Right lobe of liver (tissue), 6 donors: ENCODE measurements at regions not wholly inside any gene's neighbourhood (a gene's known extent, or its start where the extent isn't known, plus 50 kb on each side); places are given as distances from the start of the nearest gene placed in this dataset.

Experiments used
- ATAC-seq, 4 donors: fragments of 200-7000 bp; cut with Tn5 transposase; one replicate each; pipeline ENCODE4 v1.9.1; 2020; ENCODE audit warnings: mild to moderate bottlenecking in 4 of 4, moderate library complexity in 4 of 4
- DNase-seq, 3 donors: peaks; one replicate each; pipeline ENCODE4 v3.0.0-alpha.2; 2020
- H3K27ac ChIP-seq, 3 donors: fragments of 200-600 bp; one replicate each; pipeline ENCODE4 v1.8.0; 2022
- H3K27me3 ChIP-seq, 2 donors: fragments of 200-600 bp; one replicate each; pipeline ENCODE4 v1.8.0; 2022
- H3K36me3 ChIP-seq, 4 donors: fragments of 200-600 bp; sonication (generic) in 1 of 4; one replicate each; pipeline versions ENCODE4 v1.5.1 to v1.8.0; 2017 to 2022; ENCODE audit warnings: control low read depth in 1 of 4
- H3K4me1 ChIP-seq, 4 donors: fragments of 200-600 bp; sonication (generic) in 1 of 4; one replicate each; pipeline versions ENCODE4 v1.5.1 to v1.8.0; 2017 to 2022; ENCODE audit warnings: control low read depth in 1 of 4
- H3K4me3 ChIP-seq, 3 donors: fragments of 200-600 bp; one replicate each; pipeline ENCODE4 v1.8.0; 2022
- H3K9me3 ChIP-seq, 4 donors: fragments of 200-600 bp; sonication (generic) in 1 of 4; one replicate each; pipeline versions ENCODE4 v1.5.1 to v1.8.0; 2017 to 2022; ENCODE audit warnings: control low read depth in 1 of 4
- POLR2A ChIP-seq: fragments of 450-650 bp; IDR thresholded peaks from one replicate; pipeline ENCODE4 v1.6.1; 2017; ENCODE audit warnings: antibody characterized with exemption, mild to moderate bottlenecking
- WGBS: methylation state at CpG from one replicate; pipeline ENCODE4 v1.1.6; 2018; ENCODE audit warnings: low coverage, low lambda C conversion rate; ENCODE audit not compliant: insufficient coverage; ENCODE audit errors: missing lambda C conversion rate; 5-methylcytosine and 5-hydroxymethylcytosine counted together
- intact Hi-C, 2 donors: fragments of 100-400 bp; cut with DNase I; formaldehyde crosslinking; loops; one replicate each; pipeline versions ENCODE4 v1.11.2 to v1.14.1; 2022
- TF ChIP-seq, protein P1 (sequence below), 4 donors: fragments of 200-600 bp in 3 of 4; fragments of 450-650 bp in 1 of 4; IDR thresholded peaks; one replicate each; pipeline versions ENCODE4 v1.5.1 to v1.8.0; 2016 to 2022; ENCODE audit warnings: antibody characterized with exemption in 4 of 4, mild to moderate bottlenecking in 2 of 4
- donor health status: DM: no; HTN: yes; CAD: no.
- donor health status: DM: no; HTN: no; CAD: no.
- donor health status: DM: no; HTN: no; CAD: no.
- donor health status: DM: no; HTN: yes; CAD: no.
- donor health status: DM: no; HTN: yes; CAD: no.

- Histone ChIP-seq H3K36me3 (no peaks in the 10 kb centered on the region), H3K9me3 (no peaks in the 10 kb centered on the region), H3K27ac (no peak overlapping the region), H3K4me1 (no peaks in the 10 kb centered on the region), H3K4me3 (no peak overlapping the region), H3K27me3 (no peaks in the 10 kb centered on the region)
- WGBS: 74% methylated on average over 4 of the region's 7 CpGs
- ATAC-seq: no peak
- no peak for TF ChIP-seq POLR2A
- TF ChIP-seq, protein P1, sequence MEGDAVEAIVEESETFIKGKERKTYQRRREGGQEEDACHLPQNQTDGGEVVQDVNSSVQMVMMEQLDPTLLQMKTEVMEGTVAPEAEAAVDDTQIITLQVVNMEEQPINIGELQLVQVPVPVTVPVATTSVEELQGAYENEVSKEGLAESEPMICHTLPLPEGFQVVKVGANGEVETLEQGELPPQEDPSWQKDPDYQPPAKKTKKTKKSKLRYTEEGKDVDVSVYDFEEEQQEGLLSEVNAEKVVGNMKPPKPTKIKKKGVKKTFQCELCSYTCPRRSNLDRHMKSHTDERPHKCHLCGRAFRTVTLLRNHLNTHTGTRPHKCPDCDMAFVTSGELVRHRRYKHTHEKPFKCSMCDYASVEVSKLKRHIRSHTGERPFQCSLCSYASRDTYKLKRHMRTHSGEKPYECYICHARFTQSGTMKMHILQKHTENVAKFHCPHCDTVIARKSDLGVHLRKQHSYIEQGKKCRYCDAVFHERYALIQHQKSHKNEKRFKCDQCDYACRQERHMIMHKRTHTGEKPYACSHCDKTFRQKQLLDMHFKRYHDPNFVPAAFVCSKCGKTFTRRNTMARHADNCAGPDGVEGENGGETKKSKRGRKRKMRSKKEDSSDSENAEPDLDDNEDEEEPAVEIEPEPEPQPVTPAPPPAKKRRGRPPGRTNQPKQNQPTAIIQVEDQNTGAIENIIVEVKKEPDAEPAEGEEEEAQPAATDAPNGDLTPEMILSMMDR (IDR thresholded peaks at IDR 0.05): no peak
- no peak for DNase-seq
- intact Hi-C loops: loop anchor here (10.0 kb wide), 2 partner anchors 415 to 505 kb away; partner anchors contain the start of gene HMX3 (in 1 of the 2)
These were observed 116.2 kb upstream of the GPR26 start for GRCh38 chr10:123549761-123550454.

DNA sequence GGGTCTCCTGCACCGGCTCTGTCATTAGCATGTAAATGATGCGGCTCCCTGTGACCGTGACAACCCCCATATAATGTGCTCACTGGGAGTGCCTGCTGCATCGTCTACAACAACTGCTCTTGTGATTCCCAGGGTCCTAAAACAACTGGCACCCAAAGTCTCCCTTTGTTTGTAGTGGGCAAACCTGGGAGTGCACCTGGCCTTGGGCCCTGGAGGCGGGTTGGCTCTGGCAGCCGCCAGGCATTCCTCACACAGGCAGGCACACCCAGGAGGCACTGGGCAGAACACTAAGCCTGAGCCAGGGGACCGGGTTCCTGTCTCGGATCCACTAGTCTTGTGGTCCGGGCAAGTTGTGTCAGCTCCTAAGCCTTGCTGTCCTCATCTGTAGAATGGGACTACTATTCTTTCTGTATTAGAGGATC, 115.5 kb upstream of the GPR26 start:
- TF ChIP-seq, protein P1 (IDR thresholded peaks at IDR 0.05): no peak
- no peak for TF ChIP-seq POLR2A
- DNase-seq: no peak
- Histone ChIP-seq H3K4me1 (no peaks in the 10 kb centered on the region), H3K27me3 (no peaks in the 10 kb centered on the region), H3K36me3 (no peaks in the 10 kb centered on the region), H3K9me3 (no peaks in the 10 kb centered on the region), H3K4me3 (no peak overlapping the region), H3K27ac (no peak overlapping the region)
- 46% methylated on average over 3 of the region's 9 CpGs for WGBS
- ATAC-seq: no peak
- intact Hi-C loops: loop anchor here (10.0 kb wide), 2 partner anchors 416 to 506 kb away; partner anchors contain the start of gene HMX3 (in 1 of the 2)

GRCh38 chr10:123551259-123551658, 114.9 kb upstream of the GPR26 start:
- Histone ChIP-seq H3K4me1 (no peaks in the 10 kb centered on the region), H3K27me3 (no peaks in the 10 kb centered on the region), H3K27ac (no peak overlapping the region), H3K36me3 (no peaks in the 10 kb centered on the region), H3K9me3 (no peaks in the 10 kb centered on the region), H3K4me3 (no peak overlapping the region)
- intact Hi-C loops: loop anchor here (10.0 kb wide), 2 partner anchors 416 to 506 kb away; partner anchors contain the start of gene HMX3 (in 1 of the 2)
- 75% methylated on average over 7 of the region's 7 CpGs for WGBS
- DNase-seq: no peak
- ATAC-seq: no peak
- TF ChIP-seq, protein P1 (IDR thresholded peaks at IDR 0.05): no peak
- TF ChIP-seq POLR2A: no peak

- Histone ChIP-seq H3K36me3 (no peaks in the 10 kb centered on the region), H3K27ac (no peak overlapping the region), H3K27me3 (no peaks in the 10 kb centered on the region), H3K9me3 (no peaks in the 10 kb centered on the region), H3K4me3 (no peak overlapping the region), H3K4me1 (no peaks in the 10 kb centered on the region)
- ATAC-seq (no peak), DNase-seq (no peak)
- no CpG with 5 or more reads among the region's 11 CpGs for WGBS
- TF ChIP-seq POLR2A: no peak
- TF ChIP-seq, protein P1 (IDR thresholded peaks at IDR 0.05): no peak
- intact Hi-C loops: loop anchor here (10.0 kb wide), 2 partner anchors 418 to 508 kb away; partner anchors contain the start of gene HMX3 (in 1 of the 2)
These were observed 113.2 kb upstream of the GPR26 start for GRCh38 chr10:123552760-123553554.
